ENCODE measurements at regions not wholly inside any gene's neighbourhood (a gene's known extent, or its start where the extent isn't known, plus 50 kb on each side); places are given as distances from the start of the nearest gene placed in this dataset.
A peak's percentile ranks its signal among the peaks of the same experiment; 100 is the strongest.

GRCh38 chr9:135209136-135209535 lies 121.7 kb downstream of the OLFM1 start:
- intact Hi-C loops (cut with DNase I): no loop called here
- DNase-seq (no peak), ATAC-seq (no peak)
- H3K4me1 ChIP-seq: no peaks in the 10 kb centered on the region
- H3K27ac ChIP-seq: no peak overlapping the region
- no peaks in the 10 kb centered on the region for H3K36me3 ChIP-seq
- no peaks in the 10 kb centered on the region for H3K9me3 ChIP-seq
- no peaks in the 10 kb centered on the region for H3K27me3 ChIP-seq
- H3K4me3 ChIP-seq: no peak overlapping the region
- TF ChIP-seq POLR2A (IDR thresholded peaks at IDR 0.05) (no peak), CTCF (IDR thresholded peaks at IDR 0.05) (no peak)
- WGBS (ENCODE audit: insufficient coverage, low coverage, low lambda C conversion rate, missing lambda C conversion rate): 85% methylated on average over 5 of the region's 7 CpGs

GRCh38 chr9:135209852-135210251 lies 122.4 kb downstream of the OLFM1 start:
- Histone ChIP-seq H3K27ac (no peak overlapping the region), H3K4me3 (no peak overlapping the region), H3K9me3 (no peaks in the 10 kb centered on the region), H3K36me3 (no peaks in the 10 kb centered on the region), H3K27me3 (no peaks in the 10 kb centered on the region), H3K4me1 (no peaks in the 10 kb centered on the region)
- no peak for ATAC-seq
- 58% methylated on average over 2 of the region's 2 CpGs for WGBS (ENCODE audit: insufficient coverage, low coverage, low lambda C conversion rate, missing lambda C conversion rate)
- DNase-seq: no peak
- TF ChIP-seq CTCF (IDR thresholded peaks at IDR 0.05) (no peak), POLR2A (IDR thresholded peaks at IDR 0.05) (no peak)
- intact Hi-C loops (cut with DNase I): no loop called here

- DNase-seq: peak in 1 of 3 donors; percentile 10
- WGBS (ENCODE audit: insufficient coverage, low coverage, low lambda C conversion rate, missing lambda C conversion rate): 83% methylated on average over 1 of the region's 7 CpGs
- Histone ChIP-seq H3K27ac (no peak overlapping the region), H3K27me3 (no peaks in the 10 kb centered on the region), H3K4me3 (no peak overlapping the region), H3K9me3 (no peaks in the 10 kb centered on the region), H3K4me1 (no peaks in the 10 kb centered on the region), H3K36me3 (no peaks in the 10 kb centered on the region)
- no peak for ATAC-seq
- intact Hi-C loops (cut with DNase I): no loop called here
- no peak for TF ChIP-seq POLR2A (IDR thresholded peaks at IDR 0.05)
- TF ChIP-seq CTCF (IDR thresholded peaks at IDR 0.05): no peak
These were observed 123.4 kb downstream of the OLFM1 start for GRCh38 chr9:135210676-135211523.

- Histone ChIP-seq H3K27me3 (no peaks in the 10 kb centered on the region), H3K4me3 (no peak overlapping the region), H3K4me1 (no peaks in the 10 kb centered on the region), H3K36me3 (no peaks in the 10 kb centered on the region), H3K9me3 (no peaks in the 10 kb centered on the region), H3K27ac (no peak overlapping the region)
- DNase-seq (peak in 2 of 3 donors; percentile 5 to 27), ATAC-seq (no peak)
- TF ChIP-seq POLR2A (IDR thresholded peaks at IDR 0.05) (no peak), CTCF (IDR thresholded peaks at IDR 0.05) (no peak)
- intact Hi-C loops (cut with DNase I): no loop called here
- WGBS (ENCODE audit: insufficient coverage, low coverage, low lambda C conversion rate, missing lambda C conversion rate): no CpG with 5 or more reads among the region's 3 CpGs
These were observed 124.0 kb downstream of the OLFM1 start for GRCh38 chr9:135211524-135211890.

Data from right lobe of liver (tissue), 6 donors.